AG09309 (cell line): ENCODE measurements at regions not wholly inside any gene's neighbourhood (a gene's known extent, or its start where the extent isn't known, plus 50 kb on each side); places are given as distances from the start of the nearest gene placed in this dataset.

ENCODE experiments used
- DNase-seq: peaks from one replicate; pipeline ENCODE4 v3.0.0-alpha.2; 2010; ENCODE audit warnings: low read depth
- H3K4me3 ChIP-seq: 2 replicates; pipeline ENCODE4 v1.5.1; 2011; ENCODE audit warnings: mild to moderate bottlenecking, low read depth, low read length, moderate library complexity; ENCODE audit not compliant: control insufficient read depth
- TF ChIP-seq, protein P1 (sequence below): IDR thresholded peaks from 2 replicates; pipeline ENCODE4 v1.5.1; 2011; ENCODE audit warnings: mild to moderate bottlenecking, low read depth, low read length, inconsistent platforms; ENCODE audit not compliant: insufficient read depth, control insufficient read depth; ENCODE audit errors: missing control alignments

DNA sequence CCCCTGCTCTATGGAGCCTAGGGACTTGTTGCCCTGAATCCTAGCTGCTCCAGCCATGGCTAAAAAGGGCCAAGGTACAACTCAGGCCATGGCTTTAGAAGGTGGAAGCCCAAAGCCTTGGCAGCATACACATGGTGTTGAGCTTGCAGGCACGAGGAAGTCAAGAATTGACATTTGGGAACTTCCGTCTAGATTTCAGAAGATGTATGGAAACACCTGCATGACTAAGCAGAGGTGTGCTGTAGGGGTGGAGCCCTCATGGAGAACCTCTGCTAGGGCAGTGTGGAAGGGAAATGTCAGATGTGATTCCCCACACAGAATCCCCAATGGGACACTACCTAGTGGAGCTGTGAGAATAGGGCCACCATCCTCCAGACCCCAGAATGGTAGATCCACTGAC is 95.1 kb upstream of the TMEM170B start:
- TF ChIP-seq, protein P1, sequence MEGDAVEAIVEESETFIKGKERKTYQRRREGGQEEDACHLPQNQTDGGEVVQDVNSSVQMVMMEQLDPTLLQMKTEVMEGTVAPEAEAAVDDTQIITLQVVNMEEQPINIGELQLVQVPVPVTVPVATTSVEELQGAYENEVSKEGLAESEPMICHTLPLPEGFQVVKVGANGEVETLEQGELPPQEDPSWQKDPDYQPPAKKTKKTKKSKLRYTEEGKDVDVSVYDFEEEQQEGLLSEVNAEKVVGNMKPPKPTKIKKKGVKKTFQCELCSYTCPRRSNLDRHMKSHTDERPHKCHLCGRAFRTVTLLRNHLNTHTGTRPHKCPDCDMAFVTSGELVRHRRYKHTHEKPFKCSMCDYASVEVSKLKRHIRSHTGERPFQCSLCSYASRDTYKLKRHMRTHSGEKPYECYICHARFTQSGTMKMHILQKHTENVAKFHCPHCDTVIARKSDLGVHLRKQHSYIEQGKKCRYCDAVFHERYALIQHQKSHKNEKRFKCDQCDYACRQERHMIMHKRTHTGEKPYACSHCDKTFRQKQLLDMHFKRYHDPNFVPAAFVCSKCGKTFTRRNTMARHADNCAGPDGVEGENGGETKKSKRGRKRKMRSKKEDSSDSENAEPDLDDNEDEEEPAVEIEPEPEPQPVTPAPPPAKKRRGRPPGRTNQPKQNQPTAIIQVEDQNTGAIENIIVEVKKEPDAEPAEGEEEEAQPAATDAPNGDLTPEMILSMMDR, result no peak
- H3K4me3 ChIP-seq, result no peak overlapping the region
- no peak for DNase-seq

- TF ChIP-seq, protein P1, result no peak
- DNase-seq, result no peak
- no peak overlapping the region for H3K4me3 ChIP-seq
These were observed 97.7 kb upstream of the TMEM170B start for GRCh38 chr6:11439876-11440275.

DNA sequence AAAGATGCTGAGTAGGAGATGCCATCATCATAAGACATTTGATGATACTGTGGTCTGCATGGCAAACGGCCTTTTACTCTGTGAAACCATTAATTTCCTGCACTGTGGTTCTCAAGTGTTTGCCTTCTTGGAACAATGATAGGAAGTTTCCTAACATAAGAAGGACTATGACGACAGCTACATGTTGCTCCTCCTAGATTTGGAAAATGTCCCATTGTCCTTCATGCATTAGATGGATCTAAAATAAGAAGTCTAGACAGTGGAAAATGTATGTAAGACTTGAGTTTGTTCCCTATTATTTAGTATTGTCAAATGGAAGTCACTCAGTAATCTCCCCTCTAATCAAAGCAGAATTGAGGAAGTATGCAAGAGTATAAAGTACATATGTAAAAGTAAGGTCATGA is 98.5 kb upstream of the TMEM170B start:
- H3K4me3 ChIP-seq, result no peak overlapping the region
- TF ChIP-seq, protein P1, result no peak
- no peak for DNase-seq

DNA sequence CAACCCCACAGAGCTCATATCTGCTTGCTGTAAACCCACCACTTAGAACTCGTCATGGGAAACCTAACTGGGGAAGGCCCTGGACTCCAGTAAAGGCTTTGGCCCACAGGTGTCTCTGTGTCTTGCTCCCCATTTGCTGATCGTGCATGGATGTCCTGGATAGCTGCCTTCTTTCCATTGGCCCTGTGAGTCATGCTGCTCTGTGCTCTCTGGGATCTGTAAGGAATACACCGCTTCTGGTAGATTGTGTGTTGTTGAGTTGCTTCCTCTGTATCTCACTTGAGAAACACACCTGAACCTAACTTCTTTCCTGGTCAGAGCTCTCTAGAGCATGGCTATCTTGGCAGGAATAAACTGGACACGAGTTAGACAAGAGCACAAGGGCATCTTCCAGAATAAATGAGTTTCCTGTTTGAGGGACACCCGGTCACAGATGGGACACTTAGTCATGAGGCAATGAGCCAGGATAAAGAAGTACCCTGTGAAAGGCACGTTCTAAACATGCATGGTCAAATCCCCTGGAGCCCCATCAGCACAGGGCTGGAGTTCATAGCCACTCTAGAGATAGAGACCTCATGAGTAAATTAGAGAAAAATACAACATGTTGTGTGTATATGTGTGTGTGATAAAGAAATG is 99.6 kb upstream of the TMEM170B start:
- no peak for DNase-seq
- TF ChIP-seq, protein P1, result no peak
- H3K4me3 ChIP-seq, result no peak overlapping the region

GRCh38 chr6:11436508-11437096 is 100.9 kb upstream of the TMEM170B start:
- no peak for DNase-seq
- TF ChIP-seq, protein P1, result no peak
- no peak overlapping the region for H3K4me3 ChIP-seq

DNA sequence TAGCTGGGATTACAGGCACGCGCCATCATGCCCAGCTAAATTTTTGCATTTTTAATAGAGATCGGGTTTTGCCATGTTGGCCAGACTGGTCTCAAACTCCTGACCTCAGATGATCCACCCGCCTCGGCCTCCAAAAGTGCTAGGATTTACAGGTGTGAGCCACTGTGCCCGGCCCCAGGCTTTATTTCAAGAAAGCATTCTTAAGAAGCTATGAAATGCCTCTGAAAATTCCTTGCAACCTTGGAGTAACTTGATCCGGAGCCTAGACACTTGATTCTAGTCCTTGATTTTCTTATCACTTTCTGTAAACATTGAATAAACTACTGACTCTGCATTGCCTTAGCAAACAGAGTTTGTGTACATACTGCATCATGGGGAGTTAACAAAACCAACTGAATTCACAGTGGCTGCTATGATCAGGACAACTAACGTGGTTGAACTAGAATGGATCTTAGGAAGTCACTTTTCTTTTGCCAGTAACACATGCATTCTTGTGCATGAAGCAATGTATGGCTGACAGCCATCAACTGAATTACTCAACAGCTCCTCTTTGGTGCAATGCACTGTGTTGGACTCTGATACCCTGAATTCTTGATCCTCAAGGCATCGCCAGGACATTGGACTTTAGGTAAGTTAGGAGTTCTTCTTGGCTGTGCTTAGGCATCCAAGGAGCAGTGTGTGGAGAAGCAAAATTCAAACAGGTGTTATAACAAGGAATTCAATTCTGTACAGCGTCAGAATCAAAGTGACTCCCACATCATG is 102.8 kb upstream of the TMEM170B start:
- TF ChIP-seq, protein P1, result no peak
- H3K4me3 ChIP-seq, result no peak overlapping the region
- DNase-seq, result peak; percentile 55
